Gastroesophageal sphincter (tissue), 4 donors: ENCODE measurements at regions not wholly inside any gene's neighbourhood (a gene's known extent, or its start where the extent isn't known, plus 50 kb on each side); places are given as distances from the start of the nearest gene placed in this dataset.
"Not testable (repeated sequence)": the region's sequence is repeated elsewhere in the genome, so short reads cannot be mapped to it uniquely, and the experiment has no call there.

ENCODE experiments used
- ATAC-seq: fragments of 150-250 bp; one replicate; pipeline ENCODE4 v1.9.1; 2016; ENCODE audit warnings: mild to moderate bottlenecking, moderate library complexity
- H3K27ac ChIP-seq, 4 donors: fragments of 200-600 bp; sonication (generic) in 3 of 4; 1 replicate in 3 of 4; 2 replicates in 1 of 4; pipeline ENCODE4 v1.5.1; 2016 to 2019
- H3K27me3 ChIP-seq: fragments of 200-600 bp; sonication (generic); one replicate; pipeline ENCODE4 v1.5.1; 2019
- H3K36me3 ChIP-seq, 2 donors: fragments of 200-600 bp; sonication (generic); one replicate each; pipeline ENCODE4 v1.5.1; 2019; ENCODE audit warnings: control low read depth in 1 of 2
- H3K4me1 ChIP-seq, 3 donors: fragments of 200-600 bp; sonication (generic); 1 replicate in 2 of 3; 2 replicates in 1 of 3; pipeline ENCODE4 v1.5.1; 2016 to 2019; ENCODE audit warnings: control low read depth in 2 of 3
- H3K4me3 ChIP-seq, 2 donors: fragments of 200-600 bp; sonication (generic); one replicate each; pipeline ENCODE4 v1.5.1; 2019; ENCODE audit warnings: mild to moderate bottlenecking in 1 of 2, moderate library complexity in 1 of 2
- H3K9me3 ChIP-seq, 3 donors: fragments of 200-600 bp; sonication (generic); one replicate each; pipeline ENCODE4 v1.5.1; 2017 to 2019; ENCODE audit warnings: control low read depth in 2 of 3
- CTCF ChIP-seq, 4 experiments: fragments of 200-600 bp in 2 of 4; fragments of 450-650 bp in 2 of 4; sonication (generic) in 1 of 4; IDR thresholded peaks; one replicate each; pipeline ENCODE4 v1.5.1; 2017 to 2019; ENCODE audit warnings: antibody characterized with exemption in 4 of 4, mild to moderate bottlenecking in 2 of 4, moderate library complexity in 2 of 4
- EP300 ChIP-seq: sonication (generic); formaldehyde crosslinking; IDR thresholded peaks from one replicate; pipeline ENCODE4 v1.6.1; 2017; ENCODE audit warnings: antibody characterized with exemption, mild to moderate bottlenecking
- POLR2A ChIP-seq, 2 donors: fragments of 450-650 bp; IDR thresholded peaks; one replicate each; pipeline ENCODE4 v1.6.1; 2017; ENCODE audit warnings: antibody characterized with exemption in 2 of 2, mild to moderate bottlenecking in 2 of 2, moderate library complexity in 1 of 2
- POLR2AphosphoS5 ChIP-seq: sonication (generic); formaldehyde crosslinking; IDR thresholded peaks from one replicate; pipeline ENCODE4 v1.6.1; 2017; ENCODE audit warnings: antibody characterized with exemption
- WGBS, 2 donors: methylation state at CpG; one replicate each; pipeline ENCODE4 v1.1.5; 2018; ENCODE audit warnings: low coverage in 1 of 2; 5-methylcytosine and 5-hydroxymethylcytosine counted together

DNA sequence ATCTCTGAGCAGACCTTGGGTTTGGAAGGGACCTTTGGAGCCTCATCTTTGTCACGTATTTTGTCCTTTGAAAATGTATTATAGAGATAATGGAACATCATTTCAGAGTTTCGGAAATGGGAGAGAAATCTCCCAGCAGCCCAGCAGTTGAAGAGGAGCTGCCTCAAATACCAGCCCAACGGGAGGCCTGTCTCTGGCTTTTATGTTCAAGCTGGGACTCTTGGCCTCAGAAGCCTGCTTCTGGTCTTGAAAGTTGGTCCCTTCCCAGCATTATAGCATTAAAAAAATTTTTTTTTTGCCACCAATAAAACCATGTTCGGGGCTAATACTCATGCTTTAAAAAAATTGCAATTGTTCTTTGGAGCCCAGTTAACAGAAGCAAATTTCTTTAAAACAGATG, 73.4 kb upstream of the CTBP2 start:
- Histone ChIP-seq H3K9me3 (peaks cover 0 to 8% (median 0%) of the 10 kb centered on the region in 3 donors), H3K36me3 (no peaks in the 10 kb centered on the region), H3K4me3 (no peak overlapping the region), H3K27me3 (no peaks in the 10 kb centered on the region), H3K27ac (no peak overlapping the region), H3K4me1 (no peaks in the 10 kb centered on the region)
- no peak for ATAC-seq
- TF ChIP-seq POLR2AphosphoS5, result no peak
- TF ChIP-seq POLR2A (IDR thresholded peaks at IDR 0.05), result no peak
- no peak for TF ChIP-seq EP300
- no peak for TF ChIP-seq CTCF (IDR thresholded peaks at IDR 0.05)
- WGBS, 2 donors, result 72 to 93% methylated on average over 4 of the region's 4 CpGs

DNA sequence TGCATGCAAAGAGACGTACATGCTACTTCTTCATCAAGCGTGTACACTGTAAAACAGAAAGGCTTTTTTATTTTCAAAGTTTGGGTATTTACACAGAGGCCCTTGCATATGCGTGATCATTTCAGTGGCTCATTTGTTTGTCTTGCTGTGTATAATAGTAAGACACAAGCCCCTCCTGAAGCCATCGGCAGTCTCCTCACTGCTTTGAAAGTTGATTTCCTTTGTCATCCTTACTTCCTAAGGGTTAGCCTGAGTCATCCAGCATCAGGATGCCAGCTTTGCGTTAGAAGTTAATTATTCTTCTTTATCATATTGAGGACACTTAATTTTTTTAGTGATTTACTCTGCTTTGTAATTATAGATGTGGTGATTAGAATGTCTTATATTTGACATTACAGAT, 72.5 kb upstream of the CTBP2 start:
- Histone ChIP-seq H3K4me1 (no peaks in the 10 kb centered on the region), H3K27me3 (no peaks in the 10 kb centered on the region), H3K27ac (no peak overlapping the region), H3K4me3 (no peak overlapping the region), H3K9me3 (no peaks in the 10 kb centered on the region), H3K36me3 (no peaks in the 10 kb centered on the region)
- no peak for ATAC-seq
- TF ChIP-seq CTCF (IDR thresholded peaks at IDR 0.05), result no peak
- TF ChIP-seq EP300, result no peak
- no peak for TF ChIP-seq POLR2A (IDR thresholded peaks at IDR 0.05)
- no peak for TF ChIP-seq POLR2AphosphoS5
- 72 to 93% methylated on average over 5 of the region's 5 CpGs for WGBS, 2 donors

GRCh38 chr10:125231813-125232475, 71.6 kb upstream of the CTBP2 start:
- Histone ChIP-seq H3K36me3 (no peaks in the 10 kb centered on the region), H3K4me3 (no peak overlapping the region), H3K4me1 (no peaks in the 10 kb centered on the region), H3K9me3 (no peaks in the 10 kb centered on the region), H3K27ac (no peak overlapping the region), H3K27me3 (peaks cover 3% of the 10 kb centered on the region)
- no peak for ATAC-seq
- WGBS, 2 donors, result 86 to 97% methylated on average over 5 to 9 of the region's 9 CpGs
- TF ChIP-seq EP300 (no peak), CTCF (IDR thresholded peaks at IDR 0.05) (no peak), POLR2A (IDR thresholded peaks at IDR 0.05) (no peak), POLR2AphosphoS5 (no peak)

DNA sequence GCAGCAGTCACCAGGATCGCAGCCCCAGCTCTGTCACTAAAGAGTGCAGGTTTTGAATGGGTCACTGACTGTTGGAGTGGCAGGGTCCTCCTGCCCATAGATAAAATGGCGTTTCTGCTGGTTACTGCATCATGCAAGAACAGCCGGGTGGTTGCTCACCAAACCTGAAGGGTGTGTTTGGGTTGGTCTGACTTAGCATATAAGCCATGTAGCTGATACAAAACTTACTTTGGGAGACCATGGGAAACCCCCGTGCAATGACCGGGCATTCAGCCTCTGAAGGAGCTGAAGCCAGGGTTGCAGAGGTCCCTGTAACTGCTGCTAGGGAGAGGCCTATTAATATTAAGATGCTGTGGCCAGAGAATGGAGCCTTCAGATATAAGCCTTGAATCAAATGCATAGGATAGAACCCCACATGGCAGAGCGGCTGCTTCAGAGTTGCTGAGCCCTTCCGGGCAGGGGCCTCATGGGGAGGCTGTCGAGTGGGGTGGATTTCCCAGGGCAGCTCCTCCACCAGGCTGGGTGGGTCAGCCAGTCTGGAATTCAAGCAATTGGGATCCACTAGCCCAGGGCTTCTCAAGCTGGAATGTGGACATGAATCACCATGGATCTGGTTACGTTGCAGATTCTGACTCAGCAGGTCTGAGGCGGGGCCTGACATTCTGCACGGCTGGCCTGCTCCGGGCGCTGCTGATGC, 70.9 kb upstream of the CTBP2 start:
- H3K4me3 ChIP-seq, result no peak overlapping the region
- WGBS, 2 donors, result 92% methylated on average over 2 of the region's 13 CpGs; no CpG with 5 or more reads in 1 of the 2 donors
- no peaks in the 10 kb centered on the region for H3K36me3 ChIP-seq
- TF ChIP-seq EP300, result no peak
- no peak overlapping the region for H3K27ac ChIP-seq
- H3K9me3 ChIP-seq, result no peaks in the 10 kb centered on the region
- peaks cover 7% of the 10 kb centered on the region for H3K27me3 ChIP-seq
- ATAC-seq, result no peak
- H3K4me1 ChIP-seq, result no peaks in the 10 kb centered on the region

- no peak for ATAC-seq
- H3K27ac ChIP-seq, result no peak overlapping the region
- H3K9me3 ChIP-seq, result no peaks in the 10 kb centered on the region
- no peaks in the 10 kb centered on the region for H3K36me3 ChIP-seq
- 86 to 87% methylated on average over 1 to 2 of the region's 2 CpGs for WGBS, 2 donors
- no peak for TF ChIP-seq EP300
- no peak for TF ChIP-seq POLR2A (IDR thresholded peaks at IDR 0.05)
- no peak for TF ChIP-seq POLR2AphosphoS5
- no peak for TF ChIP-seq CTCF (IDR thresholded peaks at IDR 0.05)
- H3K4me3 ChIP-seq, result no peak overlapping the region
- peaks cover 7% of the 10 kb centered on the region for H3K27me3 ChIP-seq
- H3K4me1 ChIP-seq, result no peaks in the 10 kb centered on the region
Measured at GRCh38 chr10:125230251-125230650, 69.9 kb upstream of the CTBP2 start.

DNA sequence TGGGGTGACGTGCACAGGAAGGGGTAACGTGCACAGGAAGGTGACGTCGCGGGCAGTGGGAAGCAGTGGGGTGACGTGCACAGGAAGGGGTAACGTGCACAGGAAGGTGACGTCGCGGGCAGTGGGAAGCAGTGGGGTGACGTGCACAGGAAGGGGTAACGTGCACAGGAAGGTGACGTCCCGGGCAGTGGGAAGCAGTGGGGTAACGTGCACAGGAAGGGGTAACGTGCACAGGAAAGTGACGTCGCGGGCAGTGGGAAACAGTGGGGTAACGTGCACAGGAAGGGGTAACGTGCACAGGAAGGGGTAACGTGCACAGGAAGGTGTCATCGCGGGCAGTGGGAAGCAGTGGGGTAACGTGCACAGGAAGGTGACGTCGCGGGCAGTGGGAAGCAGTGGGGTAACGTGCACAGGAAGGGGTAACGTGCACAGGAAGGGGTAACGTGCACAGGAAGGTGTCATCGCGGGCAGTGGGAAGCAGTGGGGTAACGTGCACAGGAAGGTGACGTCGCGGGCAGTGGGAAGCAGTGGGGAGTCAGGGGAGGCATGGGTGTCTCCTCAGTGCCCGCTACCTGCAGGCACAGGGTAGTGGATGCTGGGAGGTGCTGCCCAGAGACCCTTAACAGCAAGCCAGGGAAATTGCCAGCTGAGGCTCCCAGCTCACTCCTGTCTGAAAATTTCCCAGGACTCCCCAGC, 68.0 kb upstream of the CTBP2 start:
- WGBS, 2 donors, result 81 to 86% methylated on average over 21 to 24 of the region's 38 CpGs
- H3K4me3 ChIP-seq, H3K9me3 ChIP-seq, H3K27ac ChIP-seq, H3K36me3 ChIP-seq, ATAC-seq, H3K27me3 ChIP-seq, H3K4me1 ChIP-seq: not testable (repeated sequence)
